Stimulated activated naive CD4-positive, alpha-beta T cell treated with Interleukin-2 at 50 U/mL for 16 hours (primary cell): ENCODE measurements at regions not wholly inside any gene's neighbourhood (a gene's known extent, or its start where the extent isn't known, plus 50 kb on each side); places are given as distances from the start of the nearest gene placed in this dataset.

ENCODE experiments used
- DNase-seq: peaks from one replicate; lab custom pipeline; 2025; lab: John Stamatoyannopoulos, UW

DNA sequence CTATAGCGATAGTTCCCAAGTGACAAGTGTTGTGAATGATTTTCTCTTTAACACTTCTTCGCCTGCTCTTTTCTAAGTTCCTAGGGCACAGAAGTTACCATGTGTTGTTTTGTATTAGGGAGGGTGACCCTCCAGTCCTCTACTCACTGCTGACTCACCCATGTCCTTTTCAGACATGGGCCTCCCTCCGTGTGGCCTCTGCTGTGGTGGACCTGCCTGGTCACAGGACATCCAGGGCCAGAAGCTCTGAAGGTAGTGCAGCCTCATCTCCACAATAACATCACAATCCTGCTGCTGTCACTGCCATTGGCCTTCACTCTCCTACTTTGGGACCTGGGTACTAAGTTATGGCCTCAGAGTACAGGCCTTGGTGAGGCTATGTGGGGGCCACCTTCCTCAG is 87.1 kb upstream of the TNFAIP3 start:
- no peak for DNase-seq

DNA sequence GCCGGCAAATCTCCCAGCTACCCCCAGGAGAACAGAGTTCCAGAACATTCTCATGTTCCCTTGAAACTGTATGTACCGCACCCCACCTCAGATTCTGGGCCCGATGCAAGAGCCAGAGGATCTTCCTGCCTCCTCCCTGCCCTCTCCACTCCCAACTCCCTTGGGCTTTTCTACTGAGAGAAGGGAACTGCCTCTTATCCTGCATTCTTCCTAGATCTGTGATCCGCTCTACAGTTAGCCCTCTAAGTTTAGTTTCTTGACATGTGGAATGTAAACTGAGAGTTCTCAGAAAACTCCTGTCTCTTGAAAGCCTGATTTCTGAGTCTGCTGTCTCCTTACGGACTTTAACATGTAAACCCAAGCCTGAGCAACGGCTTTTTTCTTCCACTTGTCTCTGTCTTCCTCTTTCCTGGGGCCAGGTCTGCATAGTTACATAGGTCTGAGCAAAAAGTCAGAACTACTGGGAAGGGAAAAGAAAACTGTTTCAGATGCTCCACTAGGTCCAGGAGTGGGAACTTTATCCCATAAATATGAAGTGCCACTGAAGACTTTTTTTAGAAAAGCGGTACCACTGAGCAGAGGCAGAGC is 86.5 kb upstream of the TNFAIP3 start:
- no peak for DNase-seq

DNA sequence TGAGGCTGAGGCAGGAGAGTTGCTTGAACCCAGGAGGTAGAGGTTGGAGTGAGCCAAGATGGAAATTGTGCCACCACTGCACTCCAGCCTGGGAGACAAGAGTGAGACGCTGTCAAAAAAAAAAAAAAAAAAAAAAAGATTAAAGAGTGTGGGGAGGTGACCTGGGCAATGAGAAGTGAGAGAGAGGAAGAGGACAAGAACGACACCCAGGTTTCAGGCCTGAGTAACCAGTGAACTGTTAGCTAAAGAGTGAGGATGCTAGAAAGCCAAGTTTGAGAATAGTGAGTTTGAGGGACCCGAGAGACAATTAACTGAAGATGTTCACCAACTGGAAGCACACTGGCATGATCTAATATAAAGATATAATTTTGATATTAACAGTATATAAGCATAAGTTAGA is 85.4 kb upstream of the TNFAIP3 start:
- no peak for DNase-seq

DNA sequence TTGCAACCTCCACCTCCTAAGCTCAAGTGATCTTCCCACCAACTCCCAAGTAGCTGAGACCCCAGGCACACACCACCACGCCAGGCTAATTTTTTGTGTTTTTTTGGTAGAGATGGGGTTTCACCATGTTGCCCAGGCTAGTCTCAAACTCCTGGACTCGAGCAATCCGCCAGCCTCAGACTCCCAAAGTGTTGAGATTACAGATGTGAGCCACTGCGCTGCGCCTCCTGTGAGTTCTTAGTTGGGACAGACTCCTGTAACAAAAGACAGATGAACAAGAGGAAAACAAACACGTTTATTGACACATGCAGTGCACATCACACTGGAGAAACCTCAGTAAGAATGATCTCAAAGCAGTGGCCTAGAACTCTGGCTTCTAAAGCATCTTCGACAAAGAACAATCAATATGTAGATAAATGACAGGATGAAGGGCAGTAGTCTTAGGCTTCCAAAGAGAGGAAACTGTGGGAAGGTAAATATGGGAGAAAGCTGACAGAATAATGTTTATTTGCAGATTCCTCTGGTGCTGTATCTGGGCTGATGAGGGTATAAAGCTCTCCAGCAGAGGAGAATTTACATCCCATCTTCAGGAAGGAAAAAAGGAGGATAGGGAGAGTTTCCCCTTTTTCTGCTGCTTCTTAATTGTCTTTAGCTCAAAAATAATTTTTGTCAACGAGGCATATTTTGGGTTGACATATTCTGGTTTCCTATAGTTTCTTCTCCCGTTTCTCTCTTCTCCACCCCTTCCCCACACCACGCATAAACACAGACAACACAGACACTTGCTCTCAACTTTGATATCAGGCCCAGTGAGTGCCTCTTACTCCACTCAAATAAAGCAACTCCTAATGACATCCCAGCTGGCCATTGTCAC is 84.7 kb upstream of the TNFAIP3 start:
- DNase-seq = no peak

DNA sequence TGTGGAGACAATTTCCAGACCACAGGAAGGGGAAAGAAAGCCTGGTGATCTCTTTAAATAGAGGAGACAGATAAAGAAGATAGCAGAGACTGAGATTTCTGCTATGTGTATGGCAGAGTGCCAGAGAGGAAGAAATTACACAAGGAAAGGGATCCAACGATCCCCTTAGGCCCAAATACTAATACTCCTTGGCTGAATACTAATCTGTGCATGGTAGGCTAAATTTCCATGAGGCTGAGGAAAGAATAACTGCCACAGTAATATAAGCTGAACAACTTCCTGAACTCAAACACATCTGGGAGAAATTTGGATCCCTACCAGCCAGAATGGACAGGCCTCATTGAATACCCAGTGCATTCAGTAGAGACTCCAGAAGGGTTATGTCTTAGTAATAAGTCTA is 83.3 kb upstream of the TNFAIP3 start:
- DNase-seq = no peak

DNA sequence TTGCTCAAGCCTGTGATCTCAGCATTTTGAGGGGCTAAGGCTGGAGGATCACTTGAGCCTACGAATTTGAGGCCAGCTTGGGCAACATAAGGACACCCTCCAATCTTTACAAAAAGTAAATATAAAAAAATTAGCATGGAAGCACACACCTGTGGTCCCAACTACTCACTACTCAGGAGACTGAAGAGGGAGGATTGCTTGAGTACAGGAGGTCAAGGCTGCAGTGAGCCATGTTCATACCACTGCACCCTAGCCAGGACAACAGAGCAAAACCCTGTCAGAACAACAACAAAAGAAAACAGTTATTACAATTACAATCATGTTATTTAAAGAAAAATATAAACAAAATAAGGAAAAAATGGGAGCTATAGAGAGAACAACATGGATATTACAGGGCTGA is 82.5 kb upstream of the TNFAIP3 start:
- DNase-seq = no peak

DNA sequence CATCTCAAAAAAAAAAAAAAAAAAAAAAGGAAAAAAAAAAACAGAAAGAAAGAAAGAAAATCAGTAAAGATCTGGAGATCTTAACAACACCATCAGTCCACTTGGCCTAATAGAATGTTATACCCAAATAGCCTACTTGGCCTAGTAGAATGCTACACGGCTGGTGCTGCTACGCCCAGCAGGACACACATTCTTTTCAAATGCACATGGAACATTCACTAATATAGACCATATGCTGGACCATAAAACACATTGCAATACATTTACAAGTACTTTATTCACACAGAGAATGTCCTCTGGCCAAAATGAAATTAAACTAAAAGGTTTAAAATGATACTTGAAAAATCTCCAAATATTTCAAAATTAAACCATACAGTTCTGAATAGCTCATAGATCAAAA is 80.0 kb upstream of the TNFAIP3 start:
- DNase-seq = no peak

DNA sequence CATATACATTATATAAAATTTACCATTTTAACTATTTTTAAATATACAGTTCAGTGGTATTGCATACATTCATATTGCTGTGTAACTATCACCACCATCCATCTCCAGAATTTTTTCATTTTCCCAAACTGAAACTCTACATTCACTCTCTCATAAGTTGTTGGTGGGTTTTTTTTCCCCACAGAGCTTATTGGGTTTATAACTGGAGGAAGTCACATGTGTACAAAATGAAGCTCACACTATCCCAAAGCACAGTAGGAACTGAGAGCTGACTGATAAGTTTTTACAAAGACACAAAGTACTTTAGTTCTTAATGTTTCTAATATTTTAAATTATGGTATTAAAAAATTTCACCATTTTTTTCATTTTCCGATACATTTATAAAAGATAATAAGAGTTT is 78.8 kb upstream of the TNFAIP3 start:
- no peak for DNase-seq

DNA sequence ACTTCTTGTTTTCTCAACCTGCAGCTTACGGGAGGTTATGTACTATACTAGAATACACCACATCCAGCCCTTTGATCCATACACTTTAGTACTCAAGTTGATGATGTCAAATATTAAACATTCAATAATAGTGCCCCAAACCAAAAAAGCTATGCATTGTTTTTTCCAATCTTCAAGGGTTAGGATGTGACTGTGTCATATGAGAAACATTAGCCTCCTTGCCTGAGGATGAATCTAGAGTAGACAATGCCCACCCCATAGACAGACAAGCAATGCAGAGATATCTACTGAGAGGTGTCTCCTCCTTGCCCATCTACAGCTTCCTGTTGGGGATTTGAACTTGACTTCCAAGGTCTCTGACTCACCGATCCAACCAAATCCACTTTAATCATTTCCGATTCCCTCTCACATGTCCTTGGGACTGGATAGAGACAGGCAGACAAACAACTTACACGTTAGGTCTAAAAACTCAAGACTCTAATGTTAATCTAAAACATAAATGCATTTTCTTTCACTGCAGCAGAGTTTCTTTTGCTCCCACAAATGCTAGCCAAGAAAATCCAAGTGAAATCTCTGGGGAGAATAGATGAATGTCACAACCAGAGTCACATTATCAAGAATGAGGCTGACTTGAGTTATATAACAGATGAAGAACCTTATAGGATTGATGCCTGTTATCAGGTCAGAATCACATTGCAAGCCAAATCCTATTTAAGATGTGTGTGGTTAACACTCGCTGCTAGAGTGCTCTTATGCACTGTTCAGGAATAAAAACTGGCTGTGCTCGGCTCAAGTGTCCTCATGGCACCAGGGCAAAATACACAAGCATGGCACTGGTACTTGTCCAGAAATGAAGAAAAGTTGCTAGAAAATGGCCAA is 75.5 kb upstream of the TNFAIP3 start:
- no peak for DNase-seq

DNA sequence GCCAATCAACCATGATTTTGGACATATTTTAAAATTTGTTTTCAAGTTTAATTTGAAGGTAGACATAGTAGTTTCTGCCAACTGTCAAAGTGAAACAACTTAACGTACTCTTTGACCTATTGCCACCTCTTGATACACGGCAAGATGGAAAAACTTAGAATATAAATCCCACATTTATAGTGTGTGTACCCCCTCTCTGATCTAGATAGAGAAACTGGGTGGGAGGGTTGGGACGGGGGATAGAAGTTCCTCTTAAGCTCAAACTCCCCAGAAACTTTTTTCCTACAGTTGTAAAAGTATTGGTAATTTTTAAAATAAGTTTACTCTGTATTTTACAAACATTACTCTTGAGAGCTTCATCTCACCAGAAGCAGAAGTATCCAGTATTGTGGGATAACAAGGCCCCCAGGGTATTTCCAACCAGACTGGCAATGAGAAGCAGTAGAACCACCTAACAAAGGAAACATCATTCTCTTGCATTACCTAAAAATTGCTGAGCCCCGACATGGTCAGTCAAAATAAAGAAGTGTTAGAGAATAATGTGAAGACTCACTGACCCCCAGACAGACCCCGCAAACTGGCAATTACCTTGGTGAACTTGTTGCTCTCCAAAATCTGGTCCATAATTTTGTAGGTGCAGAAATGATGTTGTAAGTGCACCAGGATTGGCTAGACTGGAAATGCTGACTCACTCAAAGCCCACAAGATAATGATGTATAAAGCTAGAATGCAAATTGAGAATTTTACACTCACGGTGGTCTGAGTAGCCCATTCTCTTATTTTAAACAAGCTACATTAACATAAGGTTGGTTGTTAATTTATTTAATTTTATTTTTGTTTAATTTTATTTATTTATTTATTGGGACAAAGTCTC is 74.7 kb upstream of the TNFAIP3 start:
- DNase-seq = no peak

DNA sequence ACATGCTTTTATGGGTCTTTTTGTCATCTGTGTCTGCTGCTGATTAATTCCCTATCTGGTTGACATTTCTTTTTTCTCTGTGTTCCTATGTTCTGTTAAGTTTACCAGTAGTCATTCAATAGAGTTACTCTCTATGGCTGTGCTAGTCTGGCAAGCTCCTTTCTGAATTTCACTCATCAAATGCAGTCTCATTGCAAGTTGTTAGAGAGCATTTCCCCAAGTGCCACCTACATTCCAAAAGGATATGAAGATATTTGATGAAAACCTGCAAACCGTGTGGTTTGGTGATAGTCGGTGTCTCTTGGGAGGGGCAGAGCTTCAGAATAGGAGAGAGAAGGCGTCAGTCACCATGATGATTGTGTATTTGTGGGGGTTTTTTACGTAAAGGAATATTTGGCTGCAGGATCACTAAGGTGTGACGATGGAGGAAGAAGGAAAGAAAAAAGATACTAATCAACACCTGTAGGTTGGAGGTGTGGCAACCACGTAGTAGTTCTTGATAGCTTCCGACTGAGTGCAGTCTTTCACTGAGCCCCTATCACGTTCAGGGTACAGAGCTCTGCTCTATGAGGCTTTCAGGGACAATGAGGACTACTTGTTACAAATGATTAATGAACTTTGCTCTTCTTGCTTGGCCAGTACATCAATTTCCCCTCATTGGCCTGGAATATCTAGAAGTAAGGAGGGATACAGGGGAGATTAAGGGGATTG is 73.1 kb upstream of the TNFAIP3 start:
- DNase-seq = no peak

DNA sequence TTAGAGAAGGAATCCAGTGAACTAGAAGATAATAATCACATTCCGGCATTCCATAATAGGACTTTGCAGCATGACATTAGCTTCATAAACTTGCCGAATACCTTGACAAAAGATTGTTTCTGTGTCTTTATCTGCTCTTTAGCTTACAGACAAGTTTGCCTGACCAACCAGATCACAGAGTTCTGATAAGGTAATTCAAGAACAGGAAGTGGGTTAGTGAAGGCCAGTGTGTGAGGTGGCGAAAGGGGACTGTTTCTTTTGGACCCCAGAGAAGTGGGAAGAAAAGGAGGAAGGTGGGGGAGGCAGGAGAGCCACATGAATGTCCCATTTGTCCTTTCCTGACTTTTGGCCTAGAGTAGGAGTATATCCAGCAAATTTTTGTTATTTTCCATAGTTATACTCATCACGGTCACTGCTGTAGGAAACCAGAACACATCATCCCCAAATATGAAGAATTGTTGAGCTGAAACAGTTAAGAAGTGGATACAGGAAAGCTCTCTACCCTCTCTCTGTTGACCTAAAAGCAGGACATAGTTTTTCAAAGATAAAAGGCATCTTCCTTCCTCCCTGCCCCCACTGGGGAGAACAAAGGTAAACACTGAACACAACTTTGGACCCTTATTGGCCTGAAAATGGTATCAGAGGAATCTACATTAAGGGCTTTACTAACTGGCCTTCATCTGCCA is 72.4 kb upstream of the TNFAIP3 start:
- DNase-seq = no peak

DNA sequence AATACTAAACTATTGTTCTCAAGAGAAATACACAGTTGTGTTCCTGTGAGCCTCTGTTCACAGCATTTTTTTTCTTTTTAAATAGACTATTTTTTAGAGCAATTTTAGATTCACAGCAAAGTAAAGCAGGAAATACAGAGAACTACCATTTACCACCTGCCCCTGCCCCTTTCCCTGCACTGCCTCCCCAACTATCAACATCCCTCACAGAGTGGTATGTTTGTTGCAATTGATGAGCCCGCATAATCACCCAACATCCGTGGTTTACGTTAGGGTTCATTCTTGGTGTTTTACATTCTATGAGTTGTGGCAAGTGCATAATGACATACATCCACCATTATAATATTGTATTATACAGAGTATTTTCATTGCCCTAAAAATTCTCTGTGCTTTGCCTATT is 71.6 kb upstream of the TNFAIP3 start:
- DNase-seq = no peak

DNA sequence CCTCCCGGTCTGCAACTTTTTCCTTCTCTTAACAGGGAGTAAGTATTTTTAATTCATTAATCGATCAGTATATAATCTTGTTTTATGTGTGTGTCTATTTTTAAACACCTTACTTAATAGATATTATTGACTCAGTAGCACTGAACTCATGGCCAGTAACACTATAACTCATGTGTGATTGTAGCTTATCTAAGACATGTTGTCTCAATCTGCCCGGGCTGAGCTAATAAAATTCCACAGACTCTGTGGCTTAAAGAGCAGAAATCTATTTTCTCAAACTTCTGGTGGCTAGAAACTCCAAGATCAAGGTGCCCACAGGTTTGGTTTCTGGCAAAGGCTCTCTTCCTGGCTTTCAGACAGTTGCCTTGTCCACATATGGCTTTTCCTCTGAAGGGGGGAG is 68.8 kb upstream of the TNFAIP3 start:
- no peak for DNase-seq

DNA sequence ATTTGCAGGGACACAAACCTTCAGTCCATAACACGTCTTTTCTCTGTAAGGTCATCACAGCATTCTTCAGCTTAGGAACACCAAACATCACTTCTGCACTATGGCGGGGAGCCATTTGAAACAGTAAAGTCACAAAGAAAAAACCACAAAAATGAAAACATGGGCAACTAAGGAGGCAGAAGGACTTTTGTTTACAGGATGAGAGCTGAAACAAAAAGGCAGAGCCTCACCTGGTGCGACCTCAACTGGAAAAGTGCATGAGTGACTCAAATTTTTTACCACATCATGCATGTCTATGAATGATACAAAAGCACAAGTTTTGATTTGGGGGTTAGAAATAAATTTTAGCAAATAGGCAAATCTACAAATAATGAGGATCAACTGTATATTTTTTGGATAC is 68.2 kb upstream of the TNFAIP3 start:
- no peak for DNase-seq

DNA sequence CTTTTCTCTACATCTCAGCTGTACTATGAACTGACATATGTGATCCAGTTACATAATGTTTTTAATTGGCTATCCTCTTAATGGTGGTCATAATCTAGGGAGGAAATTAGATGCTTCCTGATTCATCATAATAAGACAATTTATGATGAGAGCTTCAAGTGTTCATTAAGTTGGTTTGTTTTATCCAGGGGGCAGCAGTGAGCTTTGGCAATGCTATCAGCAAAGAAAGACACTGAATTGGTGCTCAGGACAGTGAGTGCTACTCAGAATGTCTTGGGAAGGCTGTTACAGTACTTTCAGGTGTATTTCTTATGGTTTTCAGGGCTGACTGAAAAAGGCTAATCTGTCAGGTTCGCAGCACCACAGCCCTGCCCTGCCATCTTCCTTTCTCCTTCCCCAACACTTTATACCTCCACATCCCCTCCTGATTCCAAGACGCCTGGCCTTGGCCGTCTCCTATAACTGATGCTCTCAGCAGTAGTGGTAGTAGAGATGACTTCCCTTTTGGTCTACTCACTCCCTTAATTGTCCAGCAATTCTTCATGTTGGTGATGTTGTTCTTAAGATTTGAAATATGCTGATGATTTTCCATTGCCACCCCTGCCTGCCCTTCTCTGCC is 67.0 kb upstream of the TNFAIP3 start:
- DNase-seq = peak; percentile 40

DNA sequence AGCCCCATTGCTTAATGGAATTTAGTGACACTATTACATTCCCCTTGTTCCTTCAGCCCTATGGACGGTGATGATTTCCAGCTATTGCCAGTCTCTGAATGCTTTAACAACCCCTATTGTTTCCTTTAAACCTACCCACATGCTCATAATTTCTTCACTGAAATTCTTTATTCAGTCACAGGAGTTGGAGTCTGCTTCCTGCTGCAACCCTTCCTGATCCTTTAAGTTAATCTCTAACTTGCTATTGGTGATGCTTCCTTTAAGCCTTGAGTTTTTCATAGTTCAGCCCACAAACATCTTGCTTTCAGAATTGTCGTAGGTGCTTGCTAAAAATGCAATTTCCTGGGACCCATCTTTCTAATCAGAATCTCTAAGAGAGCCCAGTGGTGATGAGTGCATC is 66.3 kb upstream of the TNFAIP3 start:
- DNase-seq = no peak

DNA sequence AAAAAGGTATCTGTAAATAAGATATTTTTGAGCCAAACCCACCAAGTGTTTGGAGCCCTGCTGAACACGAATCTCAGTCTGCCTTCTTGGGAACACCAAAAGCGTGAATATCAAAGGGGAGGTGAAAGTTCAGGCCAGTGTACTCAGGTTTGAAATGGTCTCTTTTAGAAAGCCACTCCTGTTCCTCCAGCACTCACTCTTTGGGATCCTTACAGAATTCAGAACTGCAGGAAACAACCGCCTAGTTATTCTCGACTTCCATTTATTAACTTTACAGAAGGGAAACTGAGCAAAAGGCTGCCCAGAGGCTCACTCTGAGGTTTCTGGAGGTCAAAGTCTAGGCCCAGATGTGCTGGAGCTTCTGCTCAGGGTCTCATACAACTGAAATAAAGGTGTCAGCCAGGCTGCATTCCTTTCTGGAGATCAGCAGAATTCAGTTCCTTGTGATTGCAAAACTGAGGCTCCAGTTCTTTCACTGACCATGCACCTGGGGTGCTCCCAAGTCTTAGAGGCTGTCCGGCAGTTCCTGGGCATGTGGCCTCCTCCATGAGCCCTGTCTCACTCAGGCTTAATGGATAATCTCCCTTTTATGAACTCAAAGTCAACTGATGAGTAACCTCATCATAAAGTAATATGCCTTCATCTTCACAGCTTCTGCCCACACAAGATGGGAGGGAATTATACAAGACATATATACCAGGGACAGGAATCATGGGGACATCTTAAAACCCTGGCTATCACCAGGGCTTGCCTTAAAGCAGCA is 65.5 kb upstream of the TNFAIP3 start:
- no peak for DNase-seq

DNA sequence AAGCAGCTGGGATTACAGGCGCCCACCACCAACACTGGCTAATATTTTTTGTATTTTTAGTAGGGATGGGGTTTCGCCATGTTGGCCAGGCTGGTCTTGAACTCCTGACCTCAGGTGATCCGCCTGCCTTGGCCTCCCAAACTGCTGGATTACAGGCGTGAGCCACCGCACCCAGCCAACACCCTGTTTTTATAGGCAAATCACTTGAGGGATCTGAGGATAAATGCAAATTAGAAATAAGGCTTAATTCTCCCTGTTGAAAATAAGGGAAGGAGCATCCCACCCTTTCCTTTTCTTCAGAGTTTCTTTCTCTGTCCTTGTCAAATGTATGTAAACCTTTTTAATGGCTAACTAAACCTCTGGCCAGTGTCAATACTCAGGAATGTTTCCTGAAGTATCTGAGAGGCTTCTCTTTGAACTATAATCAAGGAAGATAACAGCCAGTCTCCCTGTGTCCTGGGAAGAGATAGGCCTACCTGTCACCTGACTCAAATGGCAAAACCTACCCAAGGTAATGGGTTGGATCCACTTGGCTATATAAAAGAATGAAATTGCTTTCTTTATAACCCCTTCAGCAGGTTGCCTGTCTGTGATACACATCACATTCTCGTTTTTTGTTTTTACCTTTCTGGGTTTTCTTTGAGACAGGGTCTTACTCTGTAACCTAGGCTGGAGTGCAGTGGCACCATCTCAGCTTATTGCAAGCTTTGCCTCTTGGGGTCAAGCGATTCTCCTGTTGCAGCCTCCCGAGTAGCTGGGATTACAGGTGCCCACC is 64.5 kb upstream of the TNFAIP3 start:
- DNase-seq = no peak
